Mucosa of descending colon (tissue), 3 donors: ENCODE measurements at regions not wholly inside any gene's neighbourhood (a gene's known extent, or its start where the extent isn't known, plus 50 kb on each side); places are given as distances from the start of the nearest gene placed in this dataset.
"Not testable (repeated sequence)": the region's sequence is repeated elsewhere in the genome, so short reads cannot be mapped to it uniquely, and the experiment has no call there.

Experiments
- ATAC-seq: fragments of 200-7000 bp; cut with Tn5 transposase; one replicate; pipeline ENCODE4 v1.9.1; 2020; ENCODE audit warnings: mild to moderate bottlenecking, moderate library complexity
- DNase-seq, 3 donors: peaks; one replicate each; pipeline ENCODE4 v3.0.0-alpha.2; 2020
- H3K36me3 ChIP-seq: fragments of 200-600 bp; one replicate; pipeline ENCODE4 v1.8.0; 2021; ENCODE audit warnings: low read depth, mild to moderate bottlenecking
- H3K4me1 ChIP-seq: fragments of 200-600 bp; one replicate; pipeline ENCODE4 v1.8.0; 2021; ENCODE audit warnings: low read depth, mild to moderate bottlenecking
- H3K4me3 ChIP-seq: fragments of 200-600 bp; one replicate; pipeline ENCODE4 v1.8.0; 2021; ENCODE audit warnings: mild to moderate bottlenecking
- H3K9me3 ChIP-seq: fragments of 200-600 bp; one replicate; pipeline ENCODE4 v1.8.0; 2021; ENCODE audit warnings: mild to moderate bottlenecking
- CTCF ChIP-seq: fragments of 200-600 bp; IDR thresholded peaks from one replicate; pipeline ENCODE4 v1.8.0; 2022; ENCODE audit warnings: antibody characterized with exemption, mild to moderate bottlenecking
- intact Hi-C, 2 donors: fragments of 100-400 bp; cut with DNase I in 1 of 2; cut with micrococcal nuclease in 1 of 2; formaldehyde crosslinking; loops; one replicate each; pipeline versions ENCODE4 v1.11.0 to v1.11.1; 2022; cut with DNase I, micrococcal nuclease
- donor health status: DM: no; HTN: no; CAD: no; lungs with moderate emphysema.
- donor health status: DM: no; HTN: no; CAD: no.
- donor health status: DM: no; HTN: yes; CAD: no.

GRCh38 chr9:74066605-74067004 is 430.5 kb upstream of the RORB start:
- DNase-seq (no peak), ATAC-seq (no peak)
- intact Hi-C loops: no loop called here
- Histone ChIP-seq H3K9me3 (peaks cover 2% of the 10 kb centered on the region), H3K36me3 (no peaks in the 10 kb centered on the region), H3K4me1 (no peaks in the 10 kb centered on the region), H3K4me3 (no peak overlapping the region)
- TF ChIP-seq CTCF: no peak

GRCh38 chr9:74071502-74071901 is 425.6 kb upstream of the RORB start:
- intact Hi-C loops: no loop called here
- Histone ChIP-seq H3K4me3 (no peak overlapping the region), H3K4me1 (no peaks in the 10 kb centered on the region), H3K36me3 (no peaks in the 10 kb centered on the region), H3K9me3 (peaks cover 8% of the 10 kb centered on the region)
- no peak for ATAC-seq
- DNase-seq: no peak
- TF ChIP-seq CTCF: no peak

GRCh38 chr9:74073897-74074296 is 423.2 kb upstream of the RORB start:
- no peak for TF ChIP-seq CTCF
- ATAC-seq (no peak), DNase-seq (no peak)
- Histone ChIP-seq H3K36me3 (no peaks in the 10 kb centered on the region), H3K9me3 (peaks cover 8% of the 10 kb centered on the region), H3K4me3 (no peak overlapping the region), H3K4me1 (no peaks in the 10 kb centered on the region)
- intact Hi-C loops: no loop called here

GRCh38 chr9:74078647-74079046 is 418.5 kb upstream of the RORB start:
- ATAC-seq (no peak), DNase-seq (no peak)
- no peaks in the 10 kb centered on the region for H3K4me1 ChIP-seq
- intact Hi-C loops: no loop called here
- no peaks in the 10 kb centered on the region for H3K36me3 ChIP-seq
- no peak overlapping the region for H3K4me3 ChIP-seq
- peaks cover 4% of the 10 kb centered on the region for H3K9me3 ChIP-seq
- TF ChIP-seq CTCF: no peak

GRCh38 chr9:74080652-74081051 is 416.5 kb upstream of the RORB start:
- H3K4me1 ChIP-seq, H3K4me3 ChIP-seq, H3K9me3 ChIP-seq, DNase-seq, H3K36me3 ChIP-seq, ATAC-seq, intact Hi-C loops: not testable (repeated sequence)

- DNase-seq: no peak
- no peak for ATAC-seq
- Histone ChIP-seq H3K4me1 (no peaks in the 10 kb centered on the region), H3K9me3 (peaks cover 4% of the 10 kb centered on the region), H3K36me3 (no peaks in the 10 kb centered on the region), H3K4me3 (no peak overlapping the region)
- intact Hi-C loops: no loop called here
- TF ChIP-seq CTCF: no peak
Measured at GRCh38 chr9:74083681-74084433, 413.3 kb upstream of the RORB start.

- H3K4me3 ChIP-seq, H3K4me1 ChIP-seq, H3K36me3 ChIP-seq, DNase-seq, intact Hi-C loops, H3K9me3 ChIP-seq, ATAC-seq: not testable (repeated sequence)
Measured at GRCh38 chr9:74085384-74086037, 411.6 kb upstream of the RORB start.

GRCh38 chr9:74090921-74091320 is 406.2 kb upstream of the RORB start:
- H3K4me3 ChIP-seq, H3K4me1 ChIP-seq, ATAC-seq, DNase-seq, intact Hi-C loops, H3K9me3 ChIP-seq, H3K36me3 ChIP-seq: not testable (repeated sequence)
